ENCODE measurements at regions not wholly inside any gene's neighbourhood (a gene's known extent, or its start where the extent isn't known, plus 50 kb on each side); places are given as distances from the start of the nearest gene placed in this dataset.

- TF ChIP-seq CTCF (IDR thresholded peaks at IDR 0.05) = no peak
- no peak for TF ChIP-seq ATF3 (CRISPR knock-in tag; conservative IDR thresholded peaks at IDR 0.05)
- no peak for TF ChIP-seq E2F5 (CRISPR knock-in tag; IDR thresholded peaks at IDR 0.05)
- TF ChIP-seq ZBTB21 (CRISPR knock-in tag; IDR thresholded peaks at IDR 0.05; ENCODE audit: borderline replicate concordance) = no peak
- TF ChIP-seq USF2 (CRISPR knock-in tag; IDR thresholded peaks at IDR 0.05) = no peak
- TF ChIP-seq IRF1 (CRISPR knock-in tag; IDR thresholded peaks at IDR 0.05) = no peak
- TF ChIP-seq MYBL2 (CRISPR knock-in tag; IDR thresholded peaks at IDR 0.05) = no peak
Observed at GRCh38 chr7:131800531-131800930, 244.1 kb upstream of the PODXL start.
